ENCODE measurements at regions not wholly inside any gene's neighbourhood (a gene's known extent, or its start where the extent isn't known, plus 50 kb on each side); places are given as distances from the start of the nearest gene placed in this dataset.

- TF ChIP-seq, protein P1, sequence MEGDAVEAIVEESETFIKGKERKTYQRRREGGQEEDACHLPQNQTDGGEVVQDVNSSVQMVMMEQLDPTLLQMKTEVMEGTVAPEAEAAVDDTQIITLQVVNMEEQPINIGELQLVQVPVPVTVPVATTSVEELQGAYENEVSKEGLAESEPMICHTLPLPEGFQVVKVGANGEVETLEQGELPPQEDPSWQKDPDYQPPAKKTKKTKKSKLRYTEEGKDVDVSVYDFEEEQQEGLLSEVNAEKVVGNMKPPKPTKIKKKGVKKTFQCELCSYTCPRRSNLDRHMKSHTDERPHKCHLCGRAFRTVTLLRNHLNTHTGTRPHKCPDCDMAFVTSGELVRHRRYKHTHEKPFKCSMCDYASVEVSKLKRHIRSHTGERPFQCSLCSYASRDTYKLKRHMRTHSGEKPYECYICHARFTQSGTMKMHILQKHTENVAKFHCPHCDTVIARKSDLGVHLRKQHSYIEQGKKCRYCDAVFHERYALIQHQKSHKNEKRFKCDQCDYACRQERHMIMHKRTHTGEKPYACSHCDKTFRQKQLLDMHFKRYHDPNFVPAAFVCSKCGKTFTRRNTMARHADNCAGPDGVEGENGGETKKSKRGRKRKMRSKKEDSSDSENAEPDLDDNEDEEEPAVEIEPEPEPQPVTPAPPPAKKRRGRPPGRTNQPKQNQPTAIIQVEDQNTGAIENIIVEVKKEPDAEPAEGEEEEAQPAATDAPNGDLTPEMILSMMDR (conservative IDR thresholded peaks at IDR 0.05; ENCODE audit: low read depth, low read length), result no peak
- no peak for TF ChIP-seq EZH2 (IDR thresholded peaks at IDR 0.05; ENCODE audit: borderline replicate concordance, low read depth, low read length, poor library complexity, severe bottlenecking)
Measured at GRCh38 chr20:22880277-22880676, 154.8 kb upstream of the SSTR4 start.
